Spleen (tissue), 7 donors: ENCODE measurements at regions not wholly inside any gene's neighbourhood (a gene's known extent, or its start where the extent isn't known, plus 50 kb on each side); places are given as distances from the start of the nearest gene placed in this dataset.

ENCODE experiments used
- POLR2A ChIP-seq, 3 donors: fragments of 450-650 bp; IDR thresholded peaks; one replicate each; pipeline ENCODE4 v1.5.1; 2017; ENCODE audit warnings: antibody characterized with exemption in 3 of 3, mild to moderate bottlenecking in 1 of 3
- POLR2AphosphoS5 ChIP-seq, 3 donors: sonication (generic); formaldehyde crosslinking; IDR thresholded peaks; one replicate each; pipeline ENCODE4 v1.5.1; 2017; ENCODE audit warnings: antibody characterized with exemption in 3 of 3
- TF ChIP-seq, protein P1 (sequence below), 11 experiments: fragments of 200-600 bp in 7 of 11; fragments of 450-650 bp in 4 of 11; sonication (generic) in 4 of 11; IDR thresholded peaks in 8 of 11; conservative IDR thresholded peaks in 3 of 11; 1 replicate in 7 of 11; 2 replicates in 4 of 11; pipeline versions ENCODE4 v1.4.0 to v1.8.0; 2016 to 2021; ENCODE audit warnings: antibody characterized with exemption in 11 of 11, inconsistent platforms in 4 of 11, mild to moderate bottlenecking in 1 of 11
- donor health status: DM: no; HTN: no; CAD: no; lungs with moderate emphysema.
- donor health status: DM: no; HTN: no; CAD: no.
- donor health status: DM: no; HTN: no; CAD: no.

GRCh38 chr2:155424518-155424917 is 726.0 kb downstream of the KCNJ3 start:
- TF ChIP-seq, protein P1, sequence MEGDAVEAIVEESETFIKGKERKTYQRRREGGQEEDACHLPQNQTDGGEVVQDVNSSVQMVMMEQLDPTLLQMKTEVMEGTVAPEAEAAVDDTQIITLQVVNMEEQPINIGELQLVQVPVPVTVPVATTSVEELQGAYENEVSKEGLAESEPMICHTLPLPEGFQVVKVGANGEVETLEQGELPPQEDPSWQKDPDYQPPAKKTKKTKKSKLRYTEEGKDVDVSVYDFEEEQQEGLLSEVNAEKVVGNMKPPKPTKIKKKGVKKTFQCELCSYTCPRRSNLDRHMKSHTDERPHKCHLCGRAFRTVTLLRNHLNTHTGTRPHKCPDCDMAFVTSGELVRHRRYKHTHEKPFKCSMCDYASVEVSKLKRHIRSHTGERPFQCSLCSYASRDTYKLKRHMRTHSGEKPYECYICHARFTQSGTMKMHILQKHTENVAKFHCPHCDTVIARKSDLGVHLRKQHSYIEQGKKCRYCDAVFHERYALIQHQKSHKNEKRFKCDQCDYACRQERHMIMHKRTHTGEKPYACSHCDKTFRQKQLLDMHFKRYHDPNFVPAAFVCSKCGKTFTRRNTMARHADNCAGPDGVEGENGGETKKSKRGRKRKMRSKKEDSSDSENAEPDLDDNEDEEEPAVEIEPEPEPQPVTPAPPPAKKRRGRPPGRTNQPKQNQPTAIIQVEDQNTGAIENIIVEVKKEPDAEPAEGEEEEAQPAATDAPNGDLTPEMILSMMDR (IDR thresholded peaks at IDR 0.05 in 8 of 11, conservative IDR thresholded peaks at IDR 0.05 in 3 of 11) = no peak
- no peak for TF ChIP-seq POLR2AphosphoS5 (IDR thresholded peaks at IDR 0.05)
- no peak for TF ChIP-seq POLR2A (IDR thresholded peaks at IDR 0.05)
